CD14-positive monocyte (primary cell): ENCODE measurements at regions not wholly inside any gene's neighbourhood (a gene's known extent, or its start where the extent isn't known, plus 50 kb on each side); places are given as distances from the start of the nearest gene placed in this dataset.

Experiments used
- DNase-seq, 3 donors: peaks; one replicate each; pipeline ENCODE4 v3.0.0-alpha.2; 2011 to 2022
- H2AFZ ChIP-seq: 2 replicates; pipeline ENCODE4 v1.6.0; 2012; ENCODE audit warnings: mild to moderate bottlenecking, low read depth, low read length, inconsistent platforms; ENCODE audit not compliant: insufficient read depth, poor library complexity, severe bottlenecking
- H3K27ac ChIP-seq, 2 donors: 1 replicate in 1 of 2; 2 replicates in 1 of 2; pipeline ENCODE4 v1.5.1; 2012 to 2013; ENCODE audit warnings: low read length in 2 of 2, control low read depth in 1 of 2, inconsistent platforms in 1 of 2, low read depth in 1 of 2, mild to moderate bottlenecking in 1 of 2
- H3K27me3 ChIP-seq, 2 donors: one replicate each; pipeline versions ENCODE4 v1.6.0 to v1.6.1; 2011 to 2013; ENCODE audit warnings: low read length in 2 of 2; ENCODE audit not compliant: control insufficient read depth in 2 of 2, insufficient read depth in 2 of 2
- H3K36me3 ChIP-seq, 2 donors: replicated peaks in 1 of 2; 1 replicate in 1 of 2; 2 replicates in 1 of 2; pipeline versions ENCODE4 v1.5.1 to v1.6.1; 2012 to 2013; ENCODE audit warnings: low read length in 2 of 2, control low read depth in 1 of 2, inconsistent platforms in 1 of 2, mild to moderate bottlenecking in 1 of 2; ENCODE audit not compliant: insufficient read depth in 2 of 2, control insufficient read depth in 1 of 2
- H3K4me1 ChIP-seq, 2 donors: 1 replicate in 1 of 2; 2 replicates in 1 of 2; pipeline versions ENCODE4 v1.5.1 to v1.6.1; 2012 to 2013; ENCODE audit warnings: low read length in 2 of 2, control low read depth in 1 of 2, inconsistent platforms in 1 of 2, mild to moderate bottlenecking in 1 of 2, moderate library complexity in 1 of 2; ENCODE audit not compliant: insufficient read depth in 2 of 2, control insufficient read depth in 1 of 2
- H3K4me2 ChIP-seq: replicated peaks from 2 replicates; pipeline ENCODE3; 2012; ENCODE audit warnings: low read length, moderate library complexity, mild to moderate bottlenecking; ENCODE audit not compliant: poor library complexity, severe bottlenecking; ENCODE audit errors: extremely low read depth
- H3K4me3 ChIP-seq, 3 experiments: fragments of 200-600 bp in 1 of 3; sonication (generic) in 1 of 3; replicated peaks in 1 of 3; 1 replicate in 2 of 3; 2 replicates in 1 of 3; pipeline ENCODE4 v1.5.1; 2011 to 2013; ENCODE audit warnings: low read length in 3 of 3, mild to moderate bottlenecking in 3 of 3, control low read depth in 2 of 3, low read depth in 2 of 3, inconsistent platforms in 1 of 3, moderate library complexity in 1 of 3
- H3K79me2 ChIP-seq: 2 replicates; pipeline ENCODE4 v1.6.0; 2012; ENCODE audit warnings: mild to moderate bottlenecking, control low read depth, inconsistent platforms, low read length, moderate library complexity; ENCODE audit not compliant: insufficient read depth
- H3K9ac ChIP-seq: 2 replicates; pipeline ENCODE4 v1.6.0; 2017; ENCODE audit warnings: low read length, mild to moderate bottlenecking; ENCODE audit not compliant: insufficient read depth, poor library complexity, severe bottlenecking
- H3K9me3 ChIP-seq, 2 donors: replicated peaks in 1 of 2; 1 replicate in 1 of 2; 2 replicates in 1 of 2; pipeline versions ENCODE4 v1.5.1 to v1.6.1; 2012 to 2013; ENCODE audit warnings: low read length in 2 of 2, control low read depth in 1 of 2; ENCODE audit not compliant: control insufficient read depth in 1 of 2, insufficient read depth in 1 of 2
- H4K20me1 ChIP-seq: 2 replicates; pipeline ENCODE4 v1.6.0; 2012; ENCODE audit warnings: mild to moderate bottlenecking, low read length, control low read depth, moderate library complexity; ENCODE audit not compliant: insufficient read depth
- H3K27ac Mint-ChIP-seq, 7 donors: one replicate each; pipeline ENCODE4 v1.8.0; 2020; ENCODE audit warnings: mild to moderate bottlenecking in 7 of 7, mixed read lengths in 7 of 7, moderate library complexity in 6 of 7, inconsistent platforms in 2 of 7
- H3K27me3 Mint-ChIP-seq, 3 donors: one replicate each; pipeline ENCODE4 v1.8.0; 2021 to 2022; ENCODE audit warnings: low read depth in 3 of 3, mild to moderate bottlenecking in 3 of 3, mixed read lengths in 3 of 3, moderate library complexity in 3 of 3, inconsistent platforms in 1 of 3
- H3K36me3 Mint-ChIP-seq, 2 donors: one replicate each; pipeline ENCODE4 v1.8.0; 2020; ENCODE audit warnings: mixed read lengths in 2 of 2, inconsistent platforms in 1 of 2, mild to moderate bottlenecking in 1 of 2
- H3K4me1 Mint-ChIP-seq: one replicate; pipeline ENCODE4 v1.8.0; 2020; ENCODE audit warnings: mild to moderate bottlenecking, mixed read lengths
- H3K4me3 Mint-ChIP-seq, 2 donors: one replicate each; pipeline ENCODE4 v1.8.0; 2020; ENCODE audit warnings: mild to moderate bottlenecking in 2 of 2, mixed read lengths in 2 of 2, moderate library complexity in 1 of 2
- H3K9me3 Mint-ChIP-seq, 7 donors: one replicate each; pipeline ENCODE4 v1.8.0; 2020 to 2022; ENCODE audit warnings: mixed read lengths in 7 of 7, mild to moderate bottlenecking in 6 of 7, moderate library complexity in 6 of 7, inconsistent platforms in 2 of 7
- WGBS: methylation state at CpG from one replicate; pipeline ENCODE4 v1.1.5; 2013; ENCODE audit warnings: missing lambda C conversion rate; ENCODE audit not compliant: insufficient coverage; 5-methylcytosine and 5-hydroxymethylcytosine counted together
- intact Hi-C, 2 donors: fragments of 100-400 bp; cut with micrococcal nuclease; formaldehyde crosslinking; loops; one replicate each; pipeline versions ENCODE4 v1.15.0 to v1.15.1; 2023
- TF ChIP-seq, protein P1 (sequence below): fragments of 200-600 bp; IDR thresholded peaks from one replicate; pipeline ENCODE4 v1.8.0; 2022; ENCODE audit warnings: antibody characterized with exemption, mild to moderate bottlenecking

DNA sequence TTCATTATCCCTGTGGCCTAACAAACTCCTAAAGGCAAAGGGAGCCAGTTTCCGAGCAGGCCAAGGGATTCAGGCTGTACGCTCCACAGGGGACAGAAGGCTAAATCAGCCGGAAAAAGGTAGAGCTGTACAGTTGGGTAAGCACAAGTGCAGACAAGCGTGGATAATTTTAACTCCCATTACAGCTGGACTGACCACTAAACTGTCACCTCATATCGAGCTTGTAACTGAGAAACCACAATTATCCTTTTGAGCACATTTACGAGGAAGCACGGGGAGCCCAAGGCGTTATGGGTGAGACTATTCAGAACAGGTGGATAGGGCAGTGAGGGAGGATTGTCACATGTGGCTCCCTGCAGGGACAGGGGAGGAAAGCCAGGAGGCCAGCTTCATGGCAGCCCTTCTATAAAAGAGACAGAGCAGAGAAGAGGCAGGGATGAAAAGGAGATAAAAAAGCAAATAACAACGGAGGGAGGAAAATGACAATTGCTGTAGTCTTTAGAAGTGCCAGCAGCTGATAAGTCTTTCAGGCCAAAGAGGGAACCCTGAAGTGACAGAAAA is 288.0 kb downstream of the FGFR2 start:
- H3K4me1 ChIP-seq = no peaks in the 10 kb centered on the region
- TF ChIP-seq, protein P1, sequence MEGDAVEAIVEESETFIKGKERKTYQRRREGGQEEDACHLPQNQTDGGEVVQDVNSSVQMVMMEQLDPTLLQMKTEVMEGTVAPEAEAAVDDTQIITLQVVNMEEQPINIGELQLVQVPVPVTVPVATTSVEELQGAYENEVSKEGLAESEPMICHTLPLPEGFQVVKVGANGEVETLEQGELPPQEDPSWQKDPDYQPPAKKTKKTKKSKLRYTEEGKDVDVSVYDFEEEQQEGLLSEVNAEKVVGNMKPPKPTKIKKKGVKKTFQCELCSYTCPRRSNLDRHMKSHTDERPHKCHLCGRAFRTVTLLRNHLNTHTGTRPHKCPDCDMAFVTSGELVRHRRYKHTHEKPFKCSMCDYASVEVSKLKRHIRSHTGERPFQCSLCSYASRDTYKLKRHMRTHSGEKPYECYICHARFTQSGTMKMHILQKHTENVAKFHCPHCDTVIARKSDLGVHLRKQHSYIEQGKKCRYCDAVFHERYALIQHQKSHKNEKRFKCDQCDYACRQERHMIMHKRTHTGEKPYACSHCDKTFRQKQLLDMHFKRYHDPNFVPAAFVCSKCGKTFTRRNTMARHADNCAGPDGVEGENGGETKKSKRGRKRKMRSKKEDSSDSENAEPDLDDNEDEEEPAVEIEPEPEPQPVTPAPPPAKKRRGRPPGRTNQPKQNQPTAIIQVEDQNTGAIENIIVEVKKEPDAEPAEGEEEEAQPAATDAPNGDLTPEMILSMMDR = no peak
- H3K27ac Mint-ChIP-seq = no peak overlapping the region
- no peaks in the 10 kb centered on the region for H3K27me3 ChIP-seq
- peaks cover 0 to 4% of the 10 kb centered on the region in 2 donors for H3K9me3 ChIP-seq
- no peak overlapping the region for H3K4me3 ChIP-seq
- H3K4me2 ChIP-seq = no peak overlapping the region
- no peaks in the 10 kb centered on the region for H3K36me3 ChIP-seq
- H3K4me3 Mint-ChIP-seq = no peak overlapping the region
- intact Hi-C loops = no loop called here
- no peaks in the 10 kb centered on the region for H3K79me2 ChIP-seq
- WGBS = 13% methylated on average over 4 of the region's 9 CpGs
- no peaks in the 10 kb centered on the region for H3K4me1 Mint-ChIP-seq
- H4K20me1 ChIP-seq = no peaks in the 10 kb centered on the region
- DNase-seq = no peak
- no peak overlapping the region for H3K27ac ChIP-seq
- H3K9ac ChIP-seq = no peak overlapping the region
- no peaks in the 10 kb centered on the region for H3K36me3 Mint-ChIP-seq
- no peak overlapping the region for H2AFZ ChIP-seq
- peaks cover 0 to 4% (median 1%) of the 10 kb centered on the region in 3 donors for H3K27me3 Mint-ChIP-seq
- peaks cover 0 to 13% (median 0%) of the 10 kb centered on the region in 7 donors for H3K9me3 Mint-ChIP-seq

DNA sequence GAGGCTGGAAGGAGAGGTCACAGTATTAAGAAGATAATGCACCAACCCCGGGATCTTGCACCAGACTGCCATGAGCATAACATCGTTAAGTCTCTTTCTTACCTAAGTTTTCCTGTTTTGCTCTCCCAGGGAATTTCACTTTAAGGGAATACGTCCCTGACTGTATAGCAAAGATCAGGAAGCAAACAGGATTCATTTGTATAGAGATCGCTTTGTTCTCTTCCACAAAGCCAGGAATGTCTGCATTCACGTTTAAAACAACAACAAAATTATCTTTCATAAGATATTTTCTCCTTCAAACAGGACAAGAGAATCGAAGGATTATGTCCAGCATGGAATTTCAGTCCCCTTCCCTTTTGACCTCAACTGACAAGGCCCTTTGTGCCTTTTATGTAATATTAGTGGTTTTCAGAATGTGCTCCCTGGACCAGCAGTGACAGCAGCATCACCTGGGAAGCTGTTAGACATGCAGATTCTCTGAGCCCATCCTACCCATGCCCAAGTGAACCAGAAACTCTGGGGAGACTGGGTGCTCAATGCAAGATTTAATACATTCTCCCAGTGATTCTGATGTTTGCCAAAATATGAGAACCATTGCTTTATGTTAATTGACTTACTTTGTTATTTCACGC is 286.3 kb downstream of the FGFR2 start:
- TF ChIP-seq, protein P1 = no peak
- H3K9me3 Mint-ChIP-seq = peaks cover 0 to 8% (median 1%) of the 10 kb centered on the region in 7 donors
- Histone ChIP-seq H2AFZ (no peak overlapping the region), H3K9ac (no peak overlapping the region), H3K9me3 (peaks cover 0 to 4% of the 10 kb centered on the region in 2 donors), H3K36me3 (no peaks in the 10 kb centered on the region), H3K27me3 (no peaks in the 10 kb centered on the region), H3K27ac (no peak overlapping the region), H3K4me2 (no peak overlapping the region), H4K20me1 (no peaks in the 10 kb centered on the region), H3K79me2 (no peaks in the 10 kb centered on the region), H3K4me1 (no peaks in the 10 kb centered on the region), H3K4me3 (no peak overlapping the region)
- H3K36me3 Mint-ChIP-seq = no peaks in the 10 kb centered on the region
- 78% methylated on average over 2 of the region's 7 CpGs for WGBS
- no peak overlapping the region for H3K4me3 Mint-ChIP-seq
- peaks cover 0 to 4% (median 1%) of the 10 kb centered on the region in 3 donors for H3K27me3 Mint-ChIP-seq
- no peaks in the 10 kb centered on the region for H3K4me1 Mint-ChIP-seq
- intact Hi-C loops = no loop called here
- H3K27ac Mint-ChIP-seq = no peak overlapping the region
- no peak for DNase-seq
